Anterior cingulate cortex (tissue), 58 donors: ENCODE measurements at regions not wholly inside any gene's neighbourhood (a gene's known extent, or its start where the extent isn't known, plus 50 kb on each side); places are given as distances from the start of the nearest gene placed in this dataset.

Experiments used
- DNase-seq, 58 donors: peaks; one replicate each; lab custom pipeline; 2025; lab: John Stamatoyannopoulos, UW

DNA sequence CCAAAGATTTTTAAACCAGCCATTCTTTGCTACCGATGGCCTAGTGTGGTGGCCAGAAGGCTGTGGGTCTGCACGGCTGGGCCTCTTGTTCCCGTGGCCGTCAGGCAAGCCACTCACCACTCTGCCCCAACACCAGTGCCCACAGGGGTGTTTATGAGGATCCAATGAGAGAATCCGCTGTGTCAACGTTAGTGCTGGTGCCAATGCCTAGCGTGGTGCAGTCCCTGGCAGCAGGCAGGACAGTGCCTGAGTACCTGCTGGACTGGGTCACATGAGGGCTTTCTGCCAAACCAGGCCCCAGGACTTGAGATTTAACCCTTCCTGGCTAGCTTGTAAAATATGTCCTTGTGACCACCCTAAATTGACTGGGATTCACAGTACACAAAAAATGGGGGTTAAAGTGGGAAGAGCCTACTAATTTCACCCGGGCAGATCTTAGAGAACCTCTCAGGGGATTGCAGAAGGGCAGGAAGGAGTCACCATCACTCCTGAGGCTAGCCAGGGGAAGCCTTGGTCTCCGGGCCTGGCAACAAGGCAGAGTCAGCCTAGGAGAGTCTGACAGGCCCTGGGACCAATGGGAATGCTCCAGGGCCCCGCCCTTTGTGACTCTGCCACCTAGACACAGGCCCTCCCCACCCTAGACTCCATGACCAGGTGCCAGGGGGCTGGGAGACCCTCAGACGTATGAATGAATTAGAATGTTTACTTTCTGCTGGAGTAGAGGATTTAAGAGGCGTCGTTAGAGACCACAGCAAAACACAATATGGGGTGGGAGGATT is 63.2 kb upstream of the FSTL4 start:
- no peak for DNase-seq

DNA sequence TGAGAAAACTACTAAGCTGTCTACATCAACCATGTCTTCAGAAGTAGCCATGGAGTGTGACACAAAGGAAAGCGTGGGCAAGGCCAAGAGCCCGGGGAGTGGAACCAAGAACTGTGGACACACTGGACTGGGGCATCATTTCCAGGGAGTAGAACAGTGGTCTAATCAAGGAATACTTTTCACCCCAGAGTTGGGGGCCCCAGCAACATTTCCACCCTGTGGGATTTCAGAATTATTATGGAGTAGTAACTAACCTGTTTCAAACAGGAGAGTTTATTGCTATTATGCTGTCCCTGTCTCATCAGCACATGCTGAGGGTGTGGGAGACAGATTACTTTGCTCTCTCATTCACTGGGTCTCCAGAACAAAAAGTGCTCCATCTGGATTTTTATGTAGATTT is 58.0 kb upstream of the FSTL4 start:
- DNase-seq: no peak

- no peak for DNase-seq
Observed at GRCh38 chr5:133669472-133669871, 57.1 kb upstream of the FSTL4 start.

DNA sequence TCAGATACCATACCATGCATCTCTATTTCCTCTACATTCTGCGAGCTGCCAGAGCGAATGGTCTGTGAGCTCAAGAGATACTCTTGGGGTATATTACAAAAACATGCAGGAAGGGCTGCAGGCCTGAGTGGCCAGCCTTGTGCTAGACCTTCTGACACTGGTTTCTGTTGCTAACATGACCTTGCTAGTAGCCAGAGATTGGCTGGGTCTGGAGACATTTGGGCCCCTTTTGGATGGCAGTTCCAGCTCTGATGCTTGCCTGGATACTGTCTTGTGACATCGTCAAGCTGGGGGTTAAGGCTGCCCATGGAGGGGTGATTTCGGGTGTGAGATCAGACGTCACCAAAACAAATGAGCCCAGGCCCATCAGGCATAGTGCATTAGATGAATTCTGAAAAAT is 56.1 kb upstream of the FSTL4 start:
- DNase-seq: no peak

DNA sequence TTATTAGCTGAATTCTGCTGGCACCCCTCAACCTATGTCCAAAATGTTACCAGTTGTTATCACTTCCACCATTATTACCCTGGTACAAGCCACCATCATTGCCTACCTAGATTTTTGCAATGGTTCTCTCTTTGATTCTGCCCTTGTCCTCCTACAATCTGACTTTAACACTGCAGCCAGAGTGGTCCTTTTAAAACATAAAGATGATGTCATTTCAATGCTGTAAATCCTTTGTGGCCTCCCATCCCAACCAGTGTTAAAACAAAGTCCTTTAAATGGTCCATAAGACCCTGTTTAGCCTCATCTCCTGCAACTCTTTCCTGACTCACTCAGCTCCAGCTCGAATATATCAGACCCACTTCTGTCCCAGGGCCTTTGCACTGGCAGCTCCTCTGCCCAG is 54.9 kb upstream of the FSTL4 start:
- no peak for DNase-seq

DNA sequence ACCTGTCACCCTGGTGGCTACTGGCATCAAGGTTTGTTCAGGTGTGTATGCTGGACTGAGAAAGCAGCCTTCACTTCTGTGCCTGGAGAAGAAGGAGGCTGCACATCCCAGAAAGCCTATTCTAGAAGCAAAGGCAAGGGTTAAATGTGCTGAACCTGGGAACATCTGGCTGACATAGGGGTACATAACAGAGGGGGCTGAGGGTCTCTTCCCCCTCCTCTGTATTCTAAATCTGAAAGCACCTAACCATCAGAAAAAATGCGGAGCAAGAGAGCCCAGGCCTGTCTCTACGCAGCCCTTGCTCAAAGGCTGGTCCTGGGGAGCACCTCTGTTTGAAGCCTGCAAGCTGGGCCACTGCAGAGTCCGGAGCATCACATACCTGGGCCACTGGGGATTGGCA is 53.2 kb upstream of the FSTL4 start:
- no peak for DNase-seq

- DNase-seq: no peak
Observed at GRCh38 chr5:133664422-133664821, 52.1 kb upstream of the FSTL4 start.

DNA sequence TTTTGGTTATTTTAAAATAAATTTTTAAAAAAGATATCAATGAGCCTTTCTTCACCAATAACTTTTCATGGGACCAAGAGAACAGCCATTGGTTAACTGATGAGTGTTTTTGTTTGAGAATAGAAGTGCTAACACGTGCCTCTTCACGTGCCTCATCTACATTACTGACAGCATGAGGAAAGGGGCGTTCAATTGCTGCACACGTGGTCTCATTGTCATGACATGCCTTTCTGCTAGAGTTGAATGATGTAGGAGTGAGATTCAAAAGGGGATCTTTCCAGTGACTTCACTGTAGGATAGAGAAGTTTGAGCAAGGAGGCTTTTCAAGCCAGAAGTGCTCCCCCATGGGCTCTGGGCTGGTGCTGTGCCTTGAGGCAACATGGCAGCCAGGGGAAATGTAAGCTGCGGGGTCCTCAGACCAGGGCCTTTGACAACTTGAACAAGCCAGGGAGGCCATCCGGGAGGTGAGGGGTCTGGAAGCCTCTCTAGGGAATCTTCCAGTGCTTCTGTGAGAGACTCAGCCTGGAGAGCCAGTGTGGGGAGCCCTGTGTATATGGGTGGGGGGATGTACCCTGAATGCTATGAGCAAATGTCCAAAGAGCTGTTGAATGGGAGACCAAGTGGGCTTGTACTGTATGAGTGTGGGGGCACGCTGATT is 51.2 kb upstream of the FSTL4 start:
- no peak for DNase-seq

GRCh38 chr5:133662578-133662977 is 50.2 kb upstream of the FSTL4 start:
- DNase-seq: no peak
